SK-N-MC (cell line): ENCODE measurements at regions not wholly inside any gene's neighbourhood (a gene's known extent, or its start where the extent isn't known, plus 50 kb on each side); places are given as distances from the start of the nearest gene placed in this dataset.

Experiments
- EZH2 ChIP-seq: fragments of 200-600 bp; sonication (generic); IDR thresholded peaks from one replicate; pipeline ENCODE4 v1.6.1; 2017; ENCODE audit warnings: antibody characterized with exemption
- FOXP2 ChIP-seq: optimal IDR thresholded peaks from 2 replicates; pipeline ENCODE3; 2011; ENCODE audit warnings: mild to moderate bottlenecking, moderate library complexity; ENCODE audit not compliant: insufficient read depth; ENCODE audit errors: extremely low read length, control extremely low read depth
- POLR2AphosphoS5 ChIP-seq: IDR thresholded peaks from 2 replicates; pipeline ENCODE4 v1.6.1; 2012; ENCODE audit warnings: mild to moderate bottlenecking, low read depth, low read length, borderline replicate concordance

DNA sequence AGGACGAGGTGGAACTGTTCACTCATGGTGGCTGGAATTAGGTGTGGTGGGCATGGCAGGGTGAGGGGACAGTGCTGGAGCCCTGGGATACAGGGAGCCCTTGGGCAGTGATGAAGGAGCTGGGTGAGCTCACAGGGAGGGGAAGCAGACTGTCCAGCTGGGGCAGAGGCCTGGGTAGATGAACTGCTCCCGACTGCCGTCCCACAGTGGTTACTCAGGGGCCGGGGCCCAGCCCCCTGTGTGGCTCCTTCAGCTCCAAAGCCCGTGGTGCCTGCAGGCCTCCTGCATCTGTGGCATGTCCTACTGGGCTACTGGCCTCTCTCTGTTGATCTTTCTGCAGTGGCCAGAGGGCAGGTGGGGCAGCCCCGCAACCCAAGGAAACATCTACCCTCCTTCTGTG lies 661.1 kb downstream of the NPHP4 start:
- TF ChIP-seq EZH2, result no peak
- TF ChIP-seq POLR2AphosphoS5, result no peak
- TF ChIP-seq FOXP2, result no peak
